Kidney capillary endothelial cell (primary cell): ENCODE measurements at regions not wholly inside any gene's neighbourhood (a gene's known extent, or its start where the extent isn't known, plus 50 kb on each side); places are given as distances from the start of the nearest gene placed in this dataset.

ENCODE experiments used
- DNase-seq: peaks from one replicate; pipeline ENCODE4 v3.0.0-alpha.2; 2018; ENCODE audit warnings: low spot score

DNA sequence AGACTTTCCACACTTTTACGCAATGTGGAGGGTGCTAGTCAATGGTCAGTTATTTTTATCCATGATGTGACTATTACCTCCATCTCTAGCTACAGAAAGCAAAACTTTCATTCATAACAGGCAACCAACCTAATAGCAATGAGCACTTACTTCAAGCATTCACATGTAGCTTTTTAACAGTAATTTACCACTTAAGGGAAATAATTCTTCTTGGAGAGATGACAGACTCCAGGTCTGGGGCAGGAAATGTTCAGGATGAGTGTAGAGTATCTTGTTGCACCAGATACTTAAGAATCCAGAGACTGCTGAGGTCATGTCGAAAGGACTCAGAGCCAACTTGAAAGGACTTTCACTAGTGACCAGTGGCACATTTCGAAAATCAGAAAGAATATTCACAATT lies 347.6 kb downstream of the CHRM3 start:
- no peak for DNase-seq

GRCh38 chr1:239735111-239735510 lies 348.7 kb downstream of the CHRM3 start:
- no peak for DNase-seq

- no peak for DNase-seq
These were observed 350.1 kb downstream of the CHRM3 start for GRCh38 chr1:239736479-239736878.

- no peak for DNase-seq
These were observed 352.3 kb upstream of the FMN2 start for GRCh38 chr1:239739375-239739774.

DNA sequence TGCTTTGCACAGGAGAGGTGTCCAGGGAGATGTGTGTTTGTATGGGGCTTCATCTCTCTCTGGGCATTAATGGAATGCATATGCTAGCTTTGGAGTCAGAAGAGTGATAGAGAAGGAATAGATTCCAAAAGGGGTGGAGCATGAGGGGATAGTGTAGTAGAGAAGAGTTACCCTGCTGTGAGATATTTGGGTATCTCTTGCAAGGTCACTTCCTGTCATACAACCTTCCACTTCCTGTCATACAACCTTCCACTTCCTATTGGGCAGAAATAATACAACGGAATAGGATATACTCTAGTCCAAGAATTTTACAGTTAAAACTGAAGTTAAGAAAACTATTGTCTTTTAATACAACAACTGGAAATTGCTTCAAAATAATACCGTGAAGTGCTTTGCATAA lies 351.8 kb upstream of the FMN2 start:
- DNase-seq = no peak

GRCh38 chr1:239742416-239743109 lies 349.1 kb upstream of the FMN2 start:
- DNase-seq = no peak

DNA sequence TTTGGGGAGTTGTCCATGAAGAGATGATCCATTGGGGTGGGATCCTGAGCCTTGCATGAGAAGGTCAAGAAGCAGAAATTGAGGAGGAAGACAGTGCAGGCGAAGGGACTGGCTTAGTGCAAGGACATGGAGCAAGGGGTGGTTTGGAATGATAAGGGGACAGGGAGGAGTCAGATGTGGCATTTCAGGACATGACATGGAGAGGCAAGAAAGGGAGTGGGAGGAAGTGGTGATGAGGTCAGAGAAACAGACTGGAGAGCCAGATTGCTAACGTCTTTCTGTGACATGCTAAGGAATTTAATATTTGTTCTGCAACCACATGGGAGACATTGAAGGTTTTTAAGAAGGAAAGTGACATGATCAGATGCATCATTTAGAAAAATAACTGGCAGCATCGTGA lies 346.8 kb upstream of the FMN2 start:
- no peak for DNase-seq

DNA sequence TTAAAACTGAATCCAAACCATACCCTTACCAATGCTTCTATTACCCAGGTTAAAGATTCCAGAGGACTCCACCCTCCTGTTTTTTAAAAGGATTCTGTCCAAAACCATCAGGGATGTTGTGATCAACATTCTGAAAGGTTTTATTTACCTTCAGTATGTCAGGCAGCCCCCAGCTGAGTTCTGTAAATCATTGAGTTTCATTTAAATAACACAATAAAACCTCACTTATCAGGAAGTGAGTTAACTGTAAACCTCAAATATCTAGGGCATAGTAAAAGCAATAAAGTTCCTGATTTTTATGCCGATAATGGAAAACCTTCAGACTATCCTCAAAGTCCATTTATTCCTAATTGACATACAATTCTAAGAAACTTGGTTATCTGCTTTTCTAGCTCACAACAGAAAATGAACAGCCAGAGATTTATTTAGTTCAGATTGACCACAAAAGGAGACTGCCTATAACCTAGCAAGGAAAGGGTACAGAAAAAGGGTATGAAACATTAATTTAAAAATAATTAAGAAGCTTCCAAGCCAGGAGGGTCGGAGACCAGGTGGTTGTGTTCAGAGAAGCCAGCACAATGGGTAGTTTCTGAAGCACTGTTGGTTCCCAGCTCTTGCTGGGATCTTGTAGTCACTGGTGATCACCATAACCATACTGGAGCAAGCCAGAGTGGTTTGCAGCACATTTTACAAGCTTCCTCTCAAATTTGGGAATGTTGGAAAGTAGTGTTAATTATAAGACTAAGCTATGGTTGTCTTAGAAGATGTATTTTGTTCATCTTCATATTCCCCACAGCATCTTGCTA lies 336.4 kb upstream of the FMN2 start:
- no peak for DNase-seq

GRCh38 chr1:239757716-239758115 lies 334.0 kb upstream of the FMN2 start:
- no peak for DNase-seq

GRCh38 chr1:239758756-239759155 lies 332.9 kb upstream of the FMN2 start:
- no peak for DNase-seq

GRCh38 chr1:239761509-239761908 lies 330.2 kb upstream of the FMN2 start:
- no peak for DNase-seq

DNA sequence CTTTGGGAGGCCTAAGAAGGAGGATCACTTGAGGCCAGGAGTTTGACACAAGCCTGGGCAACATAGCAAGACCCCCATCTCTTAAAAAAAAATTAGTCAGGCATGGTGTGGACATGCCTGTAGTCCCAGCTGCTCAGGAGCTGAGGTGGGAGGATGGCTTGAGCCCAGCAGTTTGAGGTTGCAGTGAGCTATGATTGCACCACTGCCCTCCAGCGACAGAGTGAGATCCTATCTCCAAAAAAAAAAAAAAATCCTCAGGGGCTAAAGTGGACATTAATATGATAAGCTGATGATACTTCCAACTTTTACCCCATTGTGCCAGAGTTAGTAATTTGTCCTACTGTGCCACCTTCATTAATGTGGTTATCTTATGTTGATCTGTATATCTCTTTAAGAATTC lies 327.8 kb upstream of the FMN2 start:
- DNase-seq = no peak

- DNase-seq = no peak
These were observed 327.1 kb upstream of the FMN2 start for GRCh38 chr1:239764546-239764945.

DNA sequence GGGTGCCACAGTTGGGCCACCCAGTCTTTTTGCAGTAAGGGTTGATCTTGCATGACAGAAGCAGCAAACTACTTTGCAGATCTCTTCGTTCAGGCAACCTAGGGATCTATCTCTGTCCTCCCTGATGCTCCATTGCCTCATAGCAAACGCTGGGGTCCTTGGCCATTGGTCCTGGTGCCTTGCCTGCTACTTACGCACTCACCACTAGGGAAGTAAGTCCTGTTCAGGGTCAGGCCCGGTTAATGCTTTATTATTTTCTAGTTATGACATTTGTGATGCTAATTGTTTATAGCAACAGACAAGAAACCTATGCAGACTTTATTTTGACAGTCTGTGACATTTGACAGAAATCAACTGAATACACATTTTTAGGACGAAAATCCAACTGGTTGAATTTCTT lies 326.5 kb upstream of the FMN2 start:
- no peak for DNase-seq

- no peak for DNase-seq
These were observed 320.1 kb upstream of the FMN2 start for GRCh38 chr1:239771550-239771949.

DNA sequence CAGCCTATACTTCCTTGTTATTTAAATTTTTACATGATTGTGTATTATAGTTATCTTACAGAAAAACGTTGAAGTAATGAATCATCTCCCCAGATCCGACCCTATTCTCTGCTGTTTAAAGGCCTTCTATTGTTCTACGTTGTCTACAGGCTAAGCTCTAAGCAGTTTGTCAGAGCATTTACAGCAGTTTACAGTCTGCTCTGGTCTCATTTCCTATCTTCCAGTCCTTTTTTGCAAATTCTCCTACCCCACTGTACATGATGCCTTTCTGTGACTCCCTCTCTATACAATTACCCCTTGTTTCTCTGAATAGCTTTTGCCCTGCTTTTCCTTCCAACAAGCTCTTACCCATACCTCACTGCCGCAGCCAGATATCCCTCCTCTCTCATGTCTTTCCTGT lies 319.2 kb upstream of the FMN2 start:
- peak; percentile 76 for DNase-seq

GRCh38 chr1:239775466-239775865 lies 316.2 kb upstream of the FMN2 start:
- DNase-seq = no peak

- no peak for DNase-seq
These were observed 313.4 kb upstream of the FMN2 start for GRCh38 chr1:239778208-239778813.

DNA sequence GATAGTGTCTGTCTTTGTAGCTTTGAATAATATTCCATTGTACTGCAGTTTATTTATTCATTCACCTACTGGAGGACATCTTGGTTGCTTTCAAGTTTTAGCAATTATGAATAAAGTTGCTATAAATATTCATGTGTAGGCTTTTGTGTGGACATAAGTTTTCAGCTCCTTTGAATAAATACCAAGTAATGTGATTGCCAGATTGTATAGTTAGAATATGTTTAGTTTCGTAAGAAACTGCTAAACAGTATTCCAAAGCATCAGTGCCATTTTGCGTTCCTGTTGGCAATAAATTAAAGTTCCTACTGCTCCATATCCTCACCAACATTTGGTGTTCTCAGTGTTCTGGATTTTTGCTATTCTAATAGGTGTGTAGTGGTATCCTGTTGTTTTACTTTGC lies 311.7 kb upstream of the FMN2 start:
- DNase-seq = no peak

- DNase-seq = no peak
These were observed 306.8 kb upstream of the FMN2 start for GRCh38 chr1:239784896-239785295.

DNA sequence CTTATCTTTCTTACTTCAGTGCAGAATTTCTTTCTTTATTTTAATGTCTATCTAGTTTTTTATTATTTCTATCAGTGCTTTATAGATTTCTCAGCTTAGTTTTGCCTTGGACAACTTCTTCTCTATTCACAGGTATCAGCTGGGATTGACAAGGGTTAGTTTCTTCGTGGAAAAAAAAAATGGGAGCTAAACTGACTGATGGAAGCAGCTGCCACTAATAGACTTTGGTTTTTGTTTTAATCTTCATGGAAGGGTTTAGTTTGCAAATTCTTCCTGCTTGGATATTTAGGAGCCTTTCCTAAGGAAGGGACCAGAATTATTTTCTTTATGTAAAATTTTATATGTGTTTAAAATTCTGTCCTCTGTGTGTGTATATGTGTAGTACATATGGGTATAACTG lies 306.1 kb upstream of the FMN2 start:
- no peak for DNase-seq

GRCh38 chr1:239786464-239786863 lies 305.2 kb upstream of the FMN2 start:
- no peak for DNase-seq

DNA sequence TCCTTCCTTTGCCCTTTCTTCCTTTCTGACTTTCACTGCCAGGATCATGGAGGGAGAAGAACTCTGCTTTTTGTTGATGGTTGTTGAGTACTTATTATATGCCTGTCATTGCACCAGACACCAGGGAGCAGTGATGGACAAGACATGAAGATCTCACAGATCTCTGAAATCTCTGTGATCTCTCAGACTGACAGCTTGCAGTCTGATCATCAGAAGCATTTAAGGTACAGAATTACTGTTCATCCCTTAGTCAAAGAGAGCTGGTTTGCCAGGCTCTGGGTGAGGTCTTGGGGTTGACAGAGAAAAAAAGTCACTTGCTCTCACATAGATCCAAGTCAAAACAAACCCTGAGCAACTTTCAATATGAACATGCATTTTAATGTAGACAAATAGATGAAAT lies 299.5 kb upstream of the FMN2 start:
- DNase-seq = no peak
